ENCODE measurements at regions not wholly inside any gene's neighbourhood (a gene's known extent, or its start where the extent isn't known, plus 50 kb on each side); places are given as distances from the start of the nearest gene placed in this dataset.

DNA sequence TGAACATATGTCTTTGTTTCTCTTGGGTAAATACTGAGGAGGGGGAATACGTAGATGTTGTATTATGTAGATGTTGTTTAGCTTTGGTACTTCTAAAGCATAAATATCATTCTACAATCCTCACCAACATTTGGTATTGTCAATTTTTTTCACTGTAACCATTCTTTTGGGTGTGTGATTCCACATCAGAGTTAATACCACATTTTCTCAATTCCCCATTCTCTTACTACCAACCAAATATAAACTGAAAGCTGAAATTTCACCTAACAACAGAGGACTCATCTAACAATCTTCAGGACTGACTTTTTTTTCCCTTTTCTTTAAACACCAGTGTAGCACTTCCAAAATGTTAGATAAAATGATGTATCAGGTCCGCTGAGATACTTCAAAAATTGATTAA is 120.7 kb upstream of the RIOK3 start:
- dilution Hi-C loops (cut with HindIII; ENCODE audit: low sequenced_read_pairs, unreplicated experiment) (no loop called here), in situ Hi-C loops (cut with MboI; ENCODE audit: low sequenced_read_pairs) (no loop called here), intact Hi-C loops (cut with micrococcal nuclease) (no loop called here)
- WGBS, 2 experiments (ENCODE audit: extremely low coverage in 2 of 2, insufficient read length in 1 of 2) = no CpG with 5 or more reads among the region's 2 CpGs
- no peaks in the 10 kb centered on the region for H3K27me3 ChIP-seq (ENCODE audit: control insufficient read depth, insufficient read depth, low read length)
- 0 out of 2 replicates have a peak, but pooled peaks cover 3% of the 10 kb centered on the region for H3K36me3 ChIP-seq (ENCODE audit: control insufficient read depth, insufficient read depth, low read length)
- H2AFZ ChIP-seq (replicated peaks; ENCODE audit: low read length, poor library complexity) = no peak overlapping the region
- H2AK5ac ChIP-seq (ENCODE audit: low read depth, low read length) = no peak overlapping the region
- no peak overlapping the region; the same call in 1 of the 2 replicates for H3K56ac ChIP-seq (ENCODE audit: extremely low read depth, insufficient read depth, low read length)
- TF ChIP-seq MXI1 (IDR thresholded peaks at IDR 0.05; ENCODE audit: borderline replicate concordance, low read depth, low read length) (no peak), MAFK (IDR thresholded peaks at IDR 0.05; ENCODE audit: low read depth, low read length) (no peak), RAD21 (IDR thresholded peaks at IDR 0.05; ENCODE audit: low read length) (no peak), CEBPB (IDR thresholded peaks at IDR 0.05; ENCODE audit: low read depth, low read length) (no peak), POLR2A (IDR thresholded peaks at IDR 0.05; ENCODE audit: low read depth, low read length) (no peak), NFE2L2 (IDR thresholded peaks at IDR 0.05; ENCODE audit: low read depth, low read length) (no peak), SMC3 (IDR thresholded peaks at IDR 0.05; ENCODE audit: low read depth, low read length) (no peak), RFX5 (IDR thresholded peaks at IDR 0.05; ENCODE audit: low read depth, low read length) (no peak), RCOR1 (IDR thresholded peaks at IDR 0.05; ENCODE audit: insufficient replicate concordance, low read length) (no peak), CHD1 (IDR thresholded peaks at IDR 0.05; ENCODE audit: low read depth, low read length) (no peak)
- TF ChIP-seq, protein P1, sequence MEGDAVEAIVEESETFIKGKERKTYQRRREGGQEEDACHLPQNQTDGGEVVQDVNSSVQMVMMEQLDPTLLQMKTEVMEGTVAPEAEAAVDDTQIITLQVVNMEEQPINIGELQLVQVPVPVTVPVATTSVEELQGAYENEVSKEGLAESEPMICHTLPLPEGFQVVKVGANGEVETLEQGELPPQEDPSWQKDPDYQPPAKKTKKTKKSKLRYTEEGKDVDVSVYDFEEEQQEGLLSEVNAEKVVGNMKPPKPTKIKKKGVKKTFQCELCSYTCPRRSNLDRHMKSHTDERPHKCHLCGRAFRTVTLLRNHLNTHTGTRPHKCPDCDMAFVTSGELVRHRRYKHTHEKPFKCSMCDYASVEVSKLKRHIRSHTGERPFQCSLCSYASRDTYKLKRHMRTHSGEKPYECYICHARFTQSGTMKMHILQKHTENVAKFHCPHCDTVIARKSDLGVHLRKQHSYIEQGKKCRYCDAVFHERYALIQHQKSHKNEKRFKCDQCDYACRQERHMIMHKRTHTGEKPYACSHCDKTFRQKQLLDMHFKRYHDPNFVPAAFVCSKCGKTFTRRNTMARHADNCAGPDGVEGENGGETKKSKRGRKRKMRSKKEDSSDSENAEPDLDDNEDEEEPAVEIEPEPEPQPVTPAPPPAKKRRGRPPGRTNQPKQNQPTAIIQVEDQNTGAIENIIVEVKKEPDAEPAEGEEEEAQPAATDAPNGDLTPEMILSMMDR (conservative IDR thresholded peaks at IDR 0.05; ENCODE audit: low read depth, low read length) = no peak
- H3K79me1 ChIP-seq (ENCODE audit: low read depth in 1 of 2, low read length in 2 of 2) = no peaks in the 10 kb centered on the region
- H3K4me1 ChIP-seq (ENCODE audit: control insufficient read depth, insufficient read depth, low read length) = peaks cover 2% of the 10 kb centered on the region
- no peak overlapping the region for H3K14ac ChIP-seq (replicated peaks; ENCODE audit: low read depth, low read length)
- H3K4me2 ChIP-seq (ENCODE audit: low read depth, low read length) = no peak overlapping the region
- no peaks in the 10 kb centered on the region for H4K20me1 ChIP-seq (ENCODE audit: insufficient read depth, low read length)
- no peak overlapping the region for H2BK120ac ChIP-seq (ENCODE audit: low read depth, low read length)
- no peaks in the 10 kb centered on the region for H3K9me1 ChIP-seq (ENCODE audit: insufficient read depth, low read length)
- no peaks in the 10 kb centered on the region for H3K9me3 ChIP-seq (ENCODE audit: control insufficient read depth, insufficient read depth, low read length)
- no peak overlapping the region for H2BK20ac ChIP-seq (ENCODE audit: low read depth, low read length)
- no peak overlapping the region for H3K27ac ChIP-seq (ENCODE audit: insufficient read depth, low read length)
- H4K91ac ChIP-seq (ENCODE audit: insufficient read depth, low read depth, low read length) = no peak overlapping the region
- H3K4ac ChIP-seq (ENCODE audit: low read depth, low read length) = no peak overlapping the region
- no peak overlapping the region for H2AK9ac ChIP-seq (replicated peaks; ENCODE audit: low read depth, low read length, poor library complexity)
- H3K23ac ChIP-seq (ENCODE audit: low read depth, low read length) = no peak overlapping the region
- ATAC-seq (ENCODE audit: low read depth) (no peak), DNase-seq (no peak)
- no peak overlapping the region for H2BK5ac ChIP-seq (ENCODE audit: low read depth, low read length, poor library complexity, severe bottlenecking)
- H2BK15ac ChIP-seq (ENCODE audit: low read depth, low read length) = no peak overlapping the region
- no TSS peak for BruUV-seq (replicated peaks)
- H4K5ac ChIP-seq (ENCODE audit: low read depth, low read length) = no peak overlapping the region
- CTCF ChIA-PET = interaction anchor here (1.0 to 1.1 kb wide), 2 partner anchors 13 to 216 kb away, joined by 3 to 4 read pairs; no protein-coding TSS in a partner anchor
- no peak overlapping the region for H4K8ac ChIP-seq (ENCODE audit: low read depth in 2 of 2, low read length in 2 of 2)
- POLR2A ChIA-PET (ENCODE audit: unreplicated experiment) = no interaction called here
- H3K9ac ChIP-seq (ENCODE audit: low read depth, low read length) = no peak overlapping the region
- H3K4me3 ChIP-seq (ENCODE audit: insufficient read depth, low read depth, low read length) = no peak overlapping the region
- H3K18ac ChIP-seq (ENCODE audit: low read depth, low read length) = no peak overlapping the region

Data from IMR-90 (cell line).